GM12872 (cell line): ENCODE measurements at regions not wholly inside any gene's neighbourhood (a gene's known extent, or its start where the extent isn't known, plus 50 kb on each side); places are given as distances from the start of the nearest gene placed in this dataset.

Experiments used
- CTCF ChIP-seq: IDR thresholded peaks from 3 replicates; pipeline ENCODE4 v1.5.1; 2011; ENCODE audit warnings: low read depth, mild to moderate bottlenecking, low read length, moderate library complexity; ENCODE audit not compliant: insufficient read depth

- no peak for TF ChIP-seq CTCF
Observed at GRCh38 chr13:102954350-102954749, 108.5 kb downstream of the ERCC5 start.

- no peak for TF ChIP-seq CTCF
Observed at GRCh38 chr13:102951808-102952207, 106.0 kb downstream of the ERCC5 start.

GRCh38 chr13:102947745-102948405 lies 102.0 kb downstream of the ERCC5 start:
- no peak for TF ChIP-seq CTCF

GRCh38 chr13:102945886-102946285 lies 100.1 kb downstream of the ERCC5 start:
- TF ChIP-seq CTCF: no peak

- TF ChIP-seq CTCF: no peak
Observed at GRCh38 chr13:102945324-102945815, 99.5 kb downstream of the ERCC5 start.

- no peak for TF ChIP-seq CTCF
Observed at GRCh38 chr13:102944821-102945220, 99.0 kb downstream of the ERCC5 start.

GRCh38 chr13:102940770-102941169 lies 94.9 kb downstream of the ERCC5 start:
- TF ChIP-seq CTCF: no peak
